GM12878 (cell line): ENCODE measurements at regions not wholly inside any gene's neighbourhood (a gene's known extent, or its start where the extent isn't known, plus 50 kb on each side); places are given as distances from the start of the nearest gene placed in this dataset.

Experiments used
- ATAC-seq: fragments of 200-7000 bp; cut with Tn5 transposase; 3 replicates; pipeline ENCODE4 v1.9.1; 2020; ENCODE audit warnings: mild to moderate bottlenecking, moderate library complexity
- BruUV-seq: library from RNA; stranded (reverse); fragments of 400-500 nt; replicated peaks from 2 replicates; lab custom pipeline; 2021; lab: Mats Ljungman, UMichigan
- CTCF ChIA-PET: fragments of 300-600 bp; sonication (Branson Sonifier 250); formaldehyde crosslinking; extraction: SDS; loops from one replicate; lab custom pipeline; 2021; ENCODE audit warnings: inconsistent platforms; lab: Yijun Ruan, JAX
- POLR2A ChIA-PET: fragments of 350-600 bp; formaldehyde crosslinking; extraction: SDS; loops from one replicate; lab custom pipeline; 2021; ENCODE audit warnings: inconsistent platforms; lab: Charles Lee
- RAD21 ChIA-PET: fragments of 300-600 bp; sonication (Branson Sonifier 250); formaldehyde crosslinking; loops from one replicate; lab custom pipeline; 2023; ENCODE audit warnings: antibody characterized with exemption; ENCODE audit not compliant: unreplicated experiment; lab: Charles Lee
- SMC1A ChIA-PET: fragments of 300-600 bp; sonication (Branson Sonifier 250); formaldehyde crosslinking; loops from one replicate; lab custom pipeline; 2023; ENCODE audit not compliant: unreplicated experiment, uncharacterized antibody; lab: Charles Lee
- DNase-seq: peaks from one replicate; pipeline ENCODE4 v3.0.0-alpha.2; 2011; ENCODE audit warnings: low read depth, low spot score
- FAIRE-seq: peaks from 3 replicates; lab custom pipeline; 2011; peaks lifted over from hg19 to GRCh38; lab: Jason Lieb, UNC
- H2AFZ ChIP-seq: 2 replicates; pipeline ENCODE4 v1.6.0; 2011; ENCODE audit warnings: low read depth, low read length, control low read depth; ENCODE audit not compliant: control insufficient read depth
- H3K27ac ChIP-seq: 2 replicates; pipeline ENCODE4 v1.5.1; 2011; ENCODE audit warnings: control low read depth; ENCODE audit not compliant: control insufficient read depth, insufficient read depth
- H3K27me3 ChIP-seq, 2 experiments: replicated peaks in 1 of 2; 2 replicates each; pipeline versions ENCODE4 v1.6.0 to v1.6.1; 2011; ENCODE audit warnings: low read length in 1 of 2; ENCODE audit not compliant: control insufficient read depth in 2 of 2, insufficient read depth in 2 of 2
- H3K36me3 ChIP-seq, 2 experiments: 2 replicates each; pipeline ENCODE4 v1.5.1; 2011; ENCODE audit warnings: low read length in 1 of 2; ENCODE audit not compliant: control insufficient read depth in 2 of 2, insufficient read depth in 2 of 2
- H3K4me1 ChIP-seq: 2 replicates; pipeline ENCODE4 v1.6.1; 2011; ENCODE audit warnings: mild to moderate bottlenecking, low read length, moderate library complexity, mixed read lengths; ENCODE audit not compliant: control insufficient read depth, insufficient read depth
- H3K4me2 ChIP-seq: 2 replicates; pipeline ENCODE4 v1.6.0; 2011; ENCODE audit warnings: control low read depth; ENCODE audit not compliant: control insufficient read depth, insufficient read depth
- H3K4me3 ChIP-seq: fragments of 200-600 bp; sonication (generic); 2 replicates; pipeline ENCODE4 v1.5.1; 2016
- H3K79me2 ChIP-seq: 2 replicates; pipeline ENCODE4 v1.6.0; 2011; ENCODE audit warnings: low read length; ENCODE audit not compliant: control insufficient read depth, insufficient read depth
- H3K9ac ChIP-seq: 2 replicates; pipeline ENCODE4 v1.8.0; 2011; ENCODE audit warnings: low read length, control low read depth, mixed read lengths; ENCODE audit not compliant: control insufficient read depth, insufficient read depth
- H3K9me3 ChIP-seq: replicated peaks from 3 replicates; pipeline ENCODE4 v1.5.1; 2011; ENCODE audit warnings: mild to moderate bottlenecking, low read length; ENCODE audit not compliant: control insufficient read depth, insufficient read depth
- H4K20me1 ChIP-seq: 2 replicates; pipeline ENCODE4 v1.6.0; 2011; ENCODE audit not compliant: control insufficient read depth, insufficient read depth
- ATF3 ChIP-seq: IDR thresholded peaks from 2 replicates; pipeline ENCODE4 v1.6.1; 2011; ENCODE audit warnings: low read depth, mild to moderate bottlenecking, low read length, moderate library complexity, borderline replicate concordance; ENCODE audit errors: extremely low read depth
- BCL11A ChIP-seq: IDR thresholded peaks from 2 replicates; pipeline ENCODE4 v1.6.1; 2011; ENCODE audit warnings: low read depth, low read length
- CBX3 ChIP-seq: fragments of 200-600 bp; sonication (generic); IDR thresholded peaks from 2 replicates; pipeline ENCODE4 v1.6.1; 2016; ENCODE audit warnings: low read depth, borderline replicate concordance
- CTCF ChIP-seq, 3 experiments: IDR thresholded peaks in 2 of 3; conservative IDR thresholded peaks in 1 of 3; 2 replicates each; pipeline ENCODE4 v1.5.1; 2011; ENCODE audit warnings: low read depth in 3 of 3, low read length in 3 of 3, mild to moderate bottlenecking in 3 of 3, control low read depth in 2 of 3, moderate library complexity in 2 of 3, inconsistent platforms in 1 of 3, mixed read lengths in 1 of 3; ENCODE audit not compliant: control insufficient read depth in 2 of 3, insufficient read depth in 1 of 3; ENCODE audit errors: extremely low read depth in 1 of 3
- EZH2 ChIP-seq: IDR thresholded peaks from 2 replicates; pipeline ENCODE4 v1.6.1; 2012; ENCODE audit warnings: low read depth, mild to moderate bottlenecking, control low read depth, inconsistent platforms, low read length, borderline replicate concordance; ENCODE audit not compliant: control insufficient read depth
- JUND ChIP-seq: IDR thresholded peaks from 2 replicates; pipeline ENCODE4 v1.6.1; 2012; ENCODE audit warnings: low read depth, mild to moderate bottlenecking, low read length, improper control_type of control experiment, moderate library complexity
- NR2F1 ChIP-seq: fragments of 450-650 bp; conservative IDR thresholded peaks from 2 replicates; pipeline ENCODE4 v1.6.1; 2017; ENCODE audit warnings: mild to moderate bottlenecking
- SP1 ChIP-seq: IDR thresholded peaks from one replicate; pipeline ENCODE4 v1.6.1; 2011; ENCODE audit warnings: low read depth, low read length
- ZNF207 ChIP-seq: fragments of 450-650 bp; IDR thresholded peaks from 2 replicates; pipeline ENCODE4 v1.6.1; 2014; ENCODE audit warnings: antibody characterized with exemption, mild to moderate bottlenecking, borderline replicate concordance
- WGBS: methylation state at CpG from one replicate; pipeline ENCODE4 v1.1.6; 2016; ENCODE audit warnings: low lambda C conversion rate; ENCODE audit not compliant: insufficient replicate concordance, insufficient coverage; ENCODE audit errors: missing lambda C conversion rate; 5-methylcytosine and 5-hydroxymethylcytosine counted together
- in situ Hi-C: fragments of 300-500 bp; cut with MboI; formaldehyde crosslinking; loops from 9 replicates; pipeline ENCODE4 v1.14.3; 2018; ENCODE audit warnings: mixed read lengths
- intact Hi-C: fragments of 100-400 bp; cut with micrococcal nuclease; formaldehyde crosslinking; loops from one replicate; pipeline ENCODE4 v1.14.2; 2022; ENCODE audit not compliant: unreplicated experiment

GRCh38 chr1:90502194-90502593 is 214.9 kb downstream of the BARHL2 start:
- SMC1A ChIA-PET = interaction anchor here (1.0 to 4.3 kb wide), 11 partner anchors 8 to 370 kb away, joined by 3 to 28 read pairs (median 5); no protein-coding TSS in a partner anchor
- Histone ChIP-seq H3K79me2 (no peaks in the 10 kb centered on the region), H3K36me3 (no peaks in the 10 kb centered on the region), H3K4me2 (no peak overlapping the region), H3K27ac (no peak overlapping the region), H3K9me3 (no peaks in the 10 kb centered on the region), H2AFZ (no peak overlapping the region), H3K27me3 (no peaks in the 10 kb centered on the region), H3K4me3 (no peak overlapping the region), H3K4me1 (no peaks in the 10 kb centered on the region), H4K20me1 (no peaks in the 10 kb centered on the region), H3K9ac (no peak overlapping the region)
- no peak for DNase-seq
- CTCF ChIA-PET = interaction anchor here (0.8 to 1.7 kb wide), 9 partner anchors 8 to 137 kb away, joined by 3 to 10 read pairs (median 4); no protein-coding TSS in a partner anchor
- 20% methylated on average over 7 of the region's 7 CpGs for WGBS
- no peak for FAIRE-seq
- no TSS peak for BruUV-seq
- RAD21 ChIA-PET = interaction anchor here (1.0 to 2.5 kb wide), 8 partner anchors 9 to 77 kb away, joined by 4 to 22 read pairs (median 6); no protein-coding TSS in a partner anchor
- ATAC-seq = peak; percentile 32
- POLR2A ChIA-PET = interaction anchor here (1.2 to 1.5 kb wide), 3 partner anchors 8 to 26 kb away, joined by 3 to 5 read pairs (median 4); no protein-coding TSS in a partner anchor
- TF ChIP-seq BCL11A (peak; percentile 9; the same call in 1 of the 2 replicates), JUND (no peak), CBX3 (no peak), SP1 (no peak), NR2F1 (peak; percentile 38; the same call in 1 of the 2 replicates)
- intact Hi-C loops (no loop called here), in situ Hi-C loops (no loop called here)

GRCh38 chr1:90501281-90501680 is 215.8 kb downstream of the BARHL2 start:
- no peaks in the 10 kb centered on the region for H3K4me1 ChIP-seq
- H3K4me3 ChIP-seq = no peak overlapping the region
- no peaks in the 10 kb centered on the region for H3K27me3 ChIP-seq
- H3K79me2 ChIP-seq = no peaks in the 10 kb centered on the region
- BruUV-seq = no TSS peak
- H3K27ac ChIP-seq = no peak overlapping the region
- no peaks in the 10 kb centered on the region for H4K20me1 ChIP-seq
- RAD21 ChIA-PET = interaction anchor here (0.7 to 2.5 kb wide), 7 partner anchors 10 to 388 kb away, joined by 3 to 8 read pairs (median 4); no protein-coding TSS in a partner anchor
- SMC1A ChIA-PET = interaction anchor here (1.0 to 4.3 kb wide), 7 partner anchors 8 to 28 kb away, joined by 3 to 28 read pairs (median 5); no protein-coding TSS in a partner anchor
- no peak for FAIRE-seq
- POLR2A ChIA-PET = interaction anchor here (0.8 to 1.2 kb wide), 3 partner anchors 9 to 25 kb away, joined by 3 read pairs; no protein-coding TSS in a partner anchor
- no peak; the same call in 2 of the 3 replicates for ATAC-seq
- intact Hi-C loops (no loop called here), in situ Hi-C loops (no loop called here)
- no peak for DNase-seq
- H3K36me3 ChIP-seq = no peaks in the 10 kb centered on the region
- CTCF ChIA-PET = interaction anchor here (0.6 to 1.4 kb wide), 6 partner anchors 9 to 136 kb away, joined by 3 to 7 read pairs (median 3); no protein-coding TSS in a partner anchor
- no peak overlapping the region for H3K9ac ChIP-seq
- WGBS = 65% methylated on average over 3 of the region's 3 CpGs
- no peaks in the 10 kb centered on the region for H3K9me3 ChIP-seq
- H2AFZ ChIP-seq = no peak overlapping the region
- TF ChIP-seq ATF3 (no peak), EZH2 (no peak), ZNF207 (no peak), CTCF (IDR thresholded peaks at IDR 0.05 in 2 of 3, conservative IDR thresholded peaks at IDR 0.05 in 1 of 3; ENCODE audit: control insufficient read depth in 2 of 3, extremely low read depth in 1 of 3, insufficient read depth in 1 of 3, low read depth in 3 of 3, low read length in 3 of 3) (peak in 1 of 3 experiments; percentile 8; a peak in 1 of 6 replicates), NR2F1 (peak; percentile 57)
- H3K4me2 ChIP-seq = no peak overlapping the region
